ENCODE measurements at regions not wholly inside any gene's neighbourhood (a gene's known extent, or its start where the extent isn't known, plus 50 kb on each side); places are given as distances from the start of the nearest gene placed in this dataset.
"Not testable (repeated sequence)": the region's sequence is repeated elsewhere in the genome, so short reads cannot be mapped to it uniquely, and the experiment has no call there.

- Histone ChIP-seq H3K79me2 (ENCODE audit: control insufficient read depth, insufficient read depth, low read length) (no peaks in the 10 kb centered on the region), H4K20me1 (replicated peaks; ENCODE audit: control insufficient read depth, extremely low read depth, insufficient read depth, low read length) (no peaks in the 10 kb centered on the region), H3K9me3 (replicated peaks; ENCODE audit: control insufficient read depth, insufficient read depth, low read length) (no peaks in the 10 kb centered on the region), H3K27ac (ENCODE audit: insufficient read depth, low read depth, low read length) (no peak overlapping the region), H3K4me2 (ENCODE audit: insufficient read depth, low read length) (no peak overlapping the region), H3K27me3 (ENCODE audit: control insufficient read depth in 2 of 2, insufficient read depth in 2 of 2, low read length in 2 of 2) (no peaks in the 10 kb centered on the region), H3K4me1 (ENCODE audit: control insufficient read depth, extremely low read depth, insufficient read depth, low read length) (no peaks in the 10 kb centered on the region), H3K9ac (replicated peaks; ENCODE audit: extremely low read depth, insufficient read depth, low read length) (no peak overlapping the region), H3K9me1 (replicated peaks; ENCODE audit: control insufficient read depth, extremely low read depth, insufficient read depth, low read length) (no peaks in the 10 kb centered on the region), H2AFZ (ENCODE audit: low read depth, low read length) (no peak overlapping the region), H3K36me3 (ENCODE audit: control insufficient read depth in 2 of 2, extremely low read depth in 1 of 2, insufficient read depth in 2 of 2, low read length in 2 of 2) (no peaks in the 10 kb centered on the region), H3K4me3 (replicated peaks in 1 of 3; ENCODE audit: insufficient read depth in 1 of 3, low read depth in 1 of 3, low read length in 3 of 3) (no peak overlapping the region)
- dilution Hi-C loops (cut with MboI; ENCODE audit: extremely low pct_ligation_motif_present, low sequenced_read_pairs) (no loop called here), intact Hi-C loops (cut with micrococcal nuclease) (no loop called here)
- TF ChIP-seq POLR2A (IDR thresholded peaks at IDR 0.05; ENCODE audit: low read depth, low read length) (no peak), POLR2AphosphoS5 (IDR thresholded peaks at IDR 0.05; ENCODE audit: insufficient read depth, low read depth, low read length) (no peak), JUN (IDR thresholded peaks at IDR 0.05; ENCODE audit: borderline replicate concordance, insufficient read depth, insufficient read length, low read depth) (no peak), FOS (IDR thresholded peaks at IDR 0.05; ENCODE audit: borderline replicate concordance, insufficient read depth, low read length) (no peak), MAX (IDR thresholded peaks at IDR 0.05; ENCODE audit: insufficient read depth, insufficient read length) (no peak), EZH2 (IDR thresholded peaks at IDR 0.05; ENCODE audit: borderline replicate concordance, low read depth, low read length, severe bottlenecking) (no peak), GATA2 (IDR thresholded peaks at IDR 0.05; ENCODE audit: insufficient read depth, insufficient read length, low read depth, low read length) (no peak), CTCF (IDR thresholded peaks at IDR 0.05; ENCODE audit: extremely low read depth in 1 of 2, insufficient read depth in 1 of 2, low read depth in 1 of 2, low read length in 2 of 2) (no peak), MYC (IDR thresholded peaks at IDR 0.05; ENCODE audit: low read depth, low read length) (no peak)
- ChIA-PET CTCF (no interaction called here), POLR2A (no interaction called here)
- FAIRE-seq (no peak), DNase-seq (ENCODE audit: low read depth, low spot score) (no peak)
- no TSS peak for BruUV-seq (replicated peaks)
Observed at GRCh38 chrY:8905141-8905540, 432.1 kb upstream of the TSPY4 start.

GRCh38 chrY:8922576-8922975, 414.7 kb upstream of the TSPY4 start:
- H3K79me2 ChIP-seq (ENCODE audit: control insufficient read depth, insufficient read depth, low read length); H3K27me3 ChIP-seq (ENCODE audit: control insufficient read depth in 2 of 2, insufficient read depth in 2 of 2, low read length in 2 of 2); CTCF ChIA-PET; FAIRE-seq; H3K4me2 ChIP-seq (ENCODE audit: insufficient read depth, low read length); BruUV-seq (replicated peaks); H3K9ac ChIP-seq (replicated peaks; ENCODE audit: extremely low read depth, insufficient read depth, low read length); H3K36me3 ChIP-seq (ENCODE audit: control insufficient read depth in 2 of 2, extremely low read depth in 1 of 2, insufficient read depth in 2 of 2, low read length in 2 of 2); H4K20me1 ChIP-seq (replicated peaks; ENCODE audit: control insufficient read depth, extremely low read depth, insufficient read depth, low read length); H3K27ac ChIP-seq (ENCODE audit: insufficient read depth, low read depth, low read length); H3K9me1 ChIP-seq (replicated peaks; ENCODE audit: control insufficient read depth, extremely low read depth, insufficient read depth, low read length); H2AFZ ChIP-seq (ENCODE audit: low read depth, low read length); dilution Hi-C loops (cut with MboI; ENCODE audit: extremely low pct_ligation_motif_present, low sequenced_read_pairs); POLR2A ChIA-PET; H3K4me3 ChIP-seq (replicated peaks in 1 of 3; ENCODE audit: insufficient read depth in 1 of 3, low read depth in 1 of 3, low read length in 3 of 3); H3K9me3 ChIP-seq (replicated peaks; ENCODE audit: control insufficient read depth, insufficient read depth, low read length); DNase-seq (ENCODE audit: low read depth, low spot score); intact Hi-C loops (cut with micrococcal nuclease); H3K4me1 ChIP-seq (ENCODE audit: control insufficient read depth, extremely low read depth, insufficient read depth, low read length): not testable (repeated sequence)

All from endothelial cell of umbilical vein (primary cell).